ENCODE measurements at regions not wholly inside any gene's neighbourhood (a gene's known extent, or its start where the extent isn't known, plus 50 kb on each side); places are given as distances from the start of the nearest gene placed in this dataset.

DNA sequence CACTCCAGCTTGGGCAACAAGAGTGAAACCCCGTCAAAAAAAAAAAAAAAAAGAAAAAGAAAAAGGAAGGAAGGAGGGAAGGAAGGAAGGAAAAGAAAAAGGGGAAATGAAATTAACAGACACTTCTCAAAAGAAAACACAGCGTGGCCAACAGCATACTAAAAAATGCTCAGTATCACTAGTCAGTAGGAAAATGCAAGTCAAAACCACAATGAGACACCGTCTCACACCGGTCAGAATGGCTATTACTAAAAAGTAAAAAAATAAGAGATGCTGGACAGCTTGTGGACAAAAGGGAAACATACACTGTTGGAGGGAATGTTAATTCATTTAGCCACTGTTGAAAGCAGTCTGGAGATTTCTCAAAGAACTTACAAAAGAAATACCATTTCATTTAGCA, 369.5 kb upstream of the BRINP3 start:
- Histone ChIP-seq H3K4me3 (no peak overlapping the region), H3K4me1 (ENCODE audit: control insufficient read depth in 1 of 2, low read depth in 2 of 2) (no peaks in the 10 kb centered on the region), H3K36me3 (no peaks in the 10 kb centered on the region), H3K27me3 (replicated peaks; ENCODE audit: insufficient read depth) (no peaks in the 10 kb centered on the region), H3K27ac (no peak overlapping the region), H3K9me3 (no peaks in the 10 kb centered on the region)
- ATAC-seq (ENCODE audit: insufficient number of reproducible peaks, low FRiP score, low read depth): no peak
- TF ChIP-seq, protein P1, sequence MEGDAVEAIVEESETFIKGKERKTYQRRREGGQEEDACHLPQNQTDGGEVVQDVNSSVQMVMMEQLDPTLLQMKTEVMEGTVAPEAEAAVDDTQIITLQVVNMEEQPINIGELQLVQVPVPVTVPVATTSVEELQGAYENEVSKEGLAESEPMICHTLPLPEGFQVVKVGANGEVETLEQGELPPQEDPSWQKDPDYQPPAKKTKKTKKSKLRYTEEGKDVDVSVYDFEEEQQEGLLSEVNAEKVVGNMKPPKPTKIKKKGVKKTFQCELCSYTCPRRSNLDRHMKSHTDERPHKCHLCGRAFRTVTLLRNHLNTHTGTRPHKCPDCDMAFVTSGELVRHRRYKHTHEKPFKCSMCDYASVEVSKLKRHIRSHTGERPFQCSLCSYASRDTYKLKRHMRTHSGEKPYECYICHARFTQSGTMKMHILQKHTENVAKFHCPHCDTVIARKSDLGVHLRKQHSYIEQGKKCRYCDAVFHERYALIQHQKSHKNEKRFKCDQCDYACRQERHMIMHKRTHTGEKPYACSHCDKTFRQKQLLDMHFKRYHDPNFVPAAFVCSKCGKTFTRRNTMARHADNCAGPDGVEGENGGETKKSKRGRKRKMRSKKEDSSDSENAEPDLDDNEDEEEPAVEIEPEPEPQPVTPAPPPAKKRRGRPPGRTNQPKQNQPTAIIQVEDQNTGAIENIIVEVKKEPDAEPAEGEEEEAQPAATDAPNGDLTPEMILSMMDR (IDR thresholded peaks at IDR 0.05): no peak
- no peak for DNase-seq (ENCODE audit: low spot score)

DNA sequence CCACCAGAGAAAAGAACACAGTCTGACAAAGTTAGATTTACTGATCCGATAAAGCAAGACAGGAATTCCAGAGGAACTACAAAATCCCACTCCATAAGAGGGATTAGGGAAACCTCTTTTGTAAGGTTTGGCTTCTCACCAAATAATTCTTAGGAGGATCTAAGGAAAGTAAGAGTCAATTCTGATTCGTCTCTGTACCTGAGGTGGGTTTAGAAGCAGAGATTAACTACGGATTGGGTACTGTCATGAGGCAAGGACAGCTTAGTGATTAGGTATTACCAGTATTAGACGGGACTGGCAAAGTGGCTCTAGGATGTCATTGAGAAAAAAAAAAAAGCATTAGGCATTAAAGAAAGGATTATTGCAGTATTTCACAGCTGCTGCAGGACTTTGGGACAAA, 371.7 kb upstream of the BRINP3 start:
- no peaks in the 10 kb centered on the region for H3K4me1 ChIP-seq (ENCODE audit: control insufficient read depth in 1 of 2, low read depth in 2 of 2)
- DNase-seq (ENCODE audit: low spot score): no peak
- H3K27ac ChIP-seq: no peak overlapping the region
- no peak for ATAC-seq (ENCODE audit: insufficient number of reproducible peaks, low FRiP score, low read depth)
- no peaks in the 10 kb centered on the region for H3K36me3 ChIP-seq
- TF ChIP-seq, protein P1 (IDR thresholded peaks at IDR 0.05): no peak
- no peak overlapping the region for H3K4me3 ChIP-seq
- no peaks in the 10 kb centered on the region for H3K27me3 ChIP-seq (replicated peaks; ENCODE audit: insufficient read depth)
- no peaks in the 10 kb centered on the region for H3K9me3 ChIP-seq

DNA sequence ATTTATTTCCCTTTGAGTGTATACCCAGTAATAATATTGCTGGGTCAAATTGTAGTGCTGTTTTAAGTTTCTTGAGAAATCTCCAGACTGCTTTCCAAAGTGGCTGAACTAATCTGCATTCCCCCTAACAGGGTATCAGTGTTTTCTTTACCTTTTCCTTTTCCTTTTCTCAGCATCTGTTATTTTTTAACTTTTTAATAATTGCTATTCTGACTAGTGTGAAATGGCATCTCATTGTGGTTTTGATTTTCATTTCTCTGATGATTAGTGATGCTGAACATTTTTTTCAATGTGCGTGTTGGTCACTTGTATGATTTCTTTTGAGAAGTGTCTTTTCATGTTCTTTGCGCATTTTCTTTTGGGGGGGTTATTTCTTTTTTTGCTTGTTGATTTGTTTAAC, 374.9 kb upstream of the BRINP3 start:
- Histone ChIP-seq H3K9me3 (no peaks in the 10 kb centered on the region), H3K27me3 (replicated peaks; ENCODE audit: insufficient read depth) (no peaks in the 10 kb centered on the region), H3K4me3 (no peak overlapping the region), H3K36me3 (no peaks in the 10 kb centered on the region), H3K4me1 (ENCODE audit: control insufficient read depth in 1 of 2, low read depth in 2 of 2) (no peaks in the 10 kb centered on the region), H3K27ac (no peak overlapping the region)
- ATAC-seq (ENCODE audit: insufficient number of reproducible peaks, low FRiP score, low read depth): no peak
- no peak for DNase-seq (ENCODE audit: low spot score)
- TF ChIP-seq, protein P1 (IDR thresholded peaks at IDR 0.05): no peak

DNA sequence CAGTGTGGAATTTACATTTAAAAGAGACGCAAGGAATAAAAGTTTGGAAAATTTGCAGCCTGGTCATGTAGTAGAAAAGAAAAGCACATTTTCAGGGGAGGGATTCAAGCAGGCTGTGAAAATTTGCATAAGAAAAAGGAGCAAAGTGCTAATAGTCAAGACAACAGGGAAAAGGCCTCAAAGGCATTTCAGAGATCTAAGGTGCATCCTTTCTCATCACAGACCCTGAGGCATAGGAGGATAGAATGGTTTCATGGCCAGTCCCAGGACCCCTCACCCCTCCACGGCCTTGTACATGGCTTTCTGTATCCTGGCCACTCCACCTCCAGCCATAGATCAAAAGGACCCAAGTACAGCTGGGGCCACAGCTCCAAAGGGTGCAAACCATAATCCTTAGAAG, 380.5 kb upstream of the BRINP3 start:
- no peak overlapping the region for H3K27ac ChIP-seq
- no peaks in the 10 kb centered on the region for H3K9me3 ChIP-seq
- H3K4me3 ChIP-seq: no peak overlapping the region
- ATAC-seq (ENCODE audit: insufficient number of reproducible peaks, low FRiP score, low read depth): no peak
- H3K27me3 ChIP-seq (replicated peaks; ENCODE audit: insufficient read depth): no peaks in the 10 kb centered on the region
- no peak for DNase-seq (ENCODE audit: low spot score)
- H3K36me3 ChIP-seq: no peaks in the 10 kb centered on the region
- no peaks in the 10 kb centered on the region for H3K4me1 ChIP-seq (ENCODE audit: control insufficient read depth in 1 of 2, low read depth in 2 of 2)
- TF ChIP-seq, protein P1 (IDR thresholded peaks at IDR 0.05): no peak

DNA sequence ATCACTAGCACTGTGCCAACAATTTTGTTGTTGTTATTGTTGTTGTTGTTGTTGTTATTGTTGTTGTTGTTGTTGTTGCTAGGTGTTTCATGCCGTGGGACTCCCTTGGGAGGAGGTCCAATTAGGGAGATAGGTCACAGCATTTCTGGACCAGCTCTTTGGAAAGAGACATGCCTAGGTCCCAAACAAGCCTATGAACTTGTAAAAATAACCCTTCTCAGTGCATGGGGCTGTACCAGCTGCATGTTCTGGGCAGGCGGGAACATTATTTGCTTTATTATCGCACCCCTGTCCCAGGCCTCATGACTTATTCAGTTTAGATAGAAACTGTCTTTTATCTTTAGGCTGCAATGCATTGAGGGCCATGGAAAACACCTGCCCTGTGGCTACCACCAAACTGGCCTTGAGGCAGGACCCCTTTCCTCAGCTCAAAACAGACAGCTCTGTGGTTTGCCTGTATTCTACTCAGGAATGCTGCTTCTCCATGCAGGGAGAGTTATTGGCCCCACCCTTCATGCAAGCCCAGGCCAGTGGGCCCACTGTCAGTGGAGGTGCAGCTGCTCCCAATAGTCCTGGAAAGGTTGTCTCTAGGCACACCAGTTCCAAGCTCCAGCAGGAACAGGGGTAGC, 386.5 kb upstream of the BRINP3 start:
- no peaks in the 10 kb centered on the region for H3K9me3 ChIP-seq
- H3K36me3 ChIP-seq: no peaks in the 10 kb centered on the region
- no peaks in the 10 kb centered on the region for H3K4me1 ChIP-seq (ENCODE audit: control insufficient read depth in 1 of 2, low read depth in 2 of 2)
- no peaks in the 10 kb centered on the region for H3K27me3 ChIP-seq (replicated peaks; ENCODE audit: insufficient read depth)
- TF ChIP-seq, protein P1 (IDR thresholded peaks at IDR 0.05): no peak
- H3K27ac ChIP-seq: no peak overlapping the region
- ATAC-seq (ENCODE audit: insufficient number of reproducible peaks, low FRiP score, low read depth) (no peak), DNase-seq (ENCODE audit: low spot score) (no peak)
- no peak overlapping the region for H3K4me3 ChIP-seq
